ENCODE measurements at regions not wholly inside any gene's neighbourhood (a gene's known extent, or its start where the extent isn't known, plus 50 kb on each side); places are given as distances from the start of the nearest gene placed in this dataset.

GRCh38 chr1:82462366-82462765, 661.6 kb downstream of the ADGRL2 start:
- TF ChIP-seq CTCF (IDR thresholded peaks at IDR 0.05) (no peak), EZH2 (IDR thresholded peaks at IDR 0.05) (no peak), EZH2phosphoT487 (IDR thresholded peaks at IDR 0.05) (no peak)
